Mesenchymal stem cell (in vitro differentiated cells and primary cell): ENCODE measurements at regions not wholly inside any gene's neighbourhood (a gene's known extent, or its start where the extent isn't known, plus 50 kb on each side); places are given as distances from the start of the nearest gene placed in this dataset.
A peak's percentile ranks its signal among the peaks of the same experiment; 100 is the strongest.

Experiments used
- DNase-seq: peaks from one replicate; pipeline ENCODE4 v3.0.0-alpha.2; 2013
- H2AFZ ChIP-seq: one replicate; pipeline ENCODE4 v1.6.1; 2013; ENCODE audit warnings: low read depth, mild to moderate bottlenecking, control low read depth, inconsistent platforms, low read length, moderate library complexity
- H2AK5ac ChIP-seq: 2 replicates; pipeline ENCODE4 v1.6.1; 2013; ENCODE audit warnings: low read length, moderate library complexity, mild to moderate bottlenecking, inconsistent platforms; ENCODE audit not compliant: severe bottlenecking
- H2BK120ac ChIP-seq: one replicate; pipeline ENCODE4 v1.6.1; 2013; ENCODE audit warnings: low read depth, mild to moderate bottlenecking, inconsistent platforms, low read length, moderate library complexity
- H2BK12ac ChIP-seq, 2 experiments: one replicate each; pipeline ENCODE4 v1.6.1; 2013; ENCODE audit warnings: inconsistent platforms in 2 of 2, low read length in 2 of 2, mild to moderate bottlenecking in 2 of 2, moderate library complexity in 2 of 2, control low read depth in 1 of 2
- H2BK15ac ChIP-seq: one replicate; pipeline ENCODE4 v1.6.1; 2013; ENCODE audit warnings: mild to moderate bottlenecking, low read depth, inconsistent platforms; ENCODE audit not compliant: poor library complexity, severe bottlenecking
- H2BK5ac ChIP-seq: 2 replicates; pipeline ENCODE4 v1.6.1; 2013; ENCODE audit warnings: low read depth, mild to moderate bottlenecking, low read length, control low read depth, inconsistent platforms; ENCODE audit not compliant: poor library complexity, severe bottlenecking
- H3K14ac ChIP-seq, 2 experiments: one replicate each; pipeline ENCODE4 v1.6.1; 2013; ENCODE audit warnings: inconsistent platforms in 2 of 2, low read length in 2 of 2, control low read depth in 1 of 2, mild to moderate bottlenecking in 1 of 2, moderate library complexity in 1 of 2
- H3K18ac ChIP-seq, 2 experiments: one replicate each; pipeline ENCODE4 v1.6.1; 2013; ENCODE audit warnings: inconsistent platforms in 2 of 2, low read length in 2 of 2, control low read depth in 1 of 2, low read depth in 1 of 2, mild to moderate bottlenecking in 1 of 2
- H3K23ac ChIP-seq, 2 experiments: one replicate each; pipeline ENCODE4 v1.6.1; 2013; ENCODE audit warnings: inconsistent platforms in 2 of 2, low read length in 2 of 2, mild to moderate bottlenecking in 2 of 2, moderate library complexity in 2 of 2, control low read depth in 1 of 2
- H3K27ac ChIP-seq: 2 replicates; pipeline ENCODE4 v1.5.1; 2013; ENCODE audit warnings: mild to moderate bottlenecking, moderate library complexity, low read length, control low read depth, inconsistent platforms; ENCODE audit not compliant: poor library complexity, severe bottlenecking
- H3K27me3 ChIP-seq, 2 experiments: 2 replicates each; pipeline versions ENCODE4 v1.6.1 to v1.7.0; 2013; ENCODE audit warnings: low read length in 2 of 2, mild to moderate bottlenecking in 2 of 2, moderate library complexity in 2 of 2, control low read depth in 1 of 2, inconsistent platforms in 1 of 2; ENCODE audit not compliant: control insufficient read depth in 1 of 2, insufficient read depth in 1 of 2
- H3K36me3 ChIP-seq, 2 experiments: 2 replicates each; pipeline versions ENCODE4 v1.6.1 to v1.7.0; 2013; ENCODE audit warnings: low read length in 2 of 2, control low read depth in 1 of 2, inconsistent platforms in 1 of 2, low read depth in 1 of 2, mild to moderate bottlenecking in 1 of 2; ENCODE audit not compliant: insufficient read depth in 2 of 2, control insufficient read depth in 1 of 2
- H3K4ac ChIP-seq, 2 experiments: one replicate each; pipeline ENCODE4 v1.6.1; 2013; ENCODE audit warnings: inconsistent platforms in 2 of 2, low read length in 2 of 2, mild to moderate bottlenecking in 2 of 2, moderate library complexity in 2 of 2, control low read depth in 1 of 2, low read depth in 1 of 2
- H3K4me1 ChIP-seq: 2 replicates; pipeline ENCODE4 v1.6.1; 2013; ENCODE audit warnings: low read depth, low read length, control low read depth; ENCODE audit not compliant: control insufficient read depth, insufficient read depth
- H3K4me2 ChIP-seq: 2 replicates; pipeline ENCODE4 v1.6.1; 2013; ENCODE audit warnings: low read length, mild to moderate bottlenecking, inconsistent platforms; ENCODE audit not compliant: poor library complexity, severe bottlenecking
- H3K4me3 ChIP-seq, 2 experiments: 2 replicates each; pipeline versions ENCODE4 v1.5.1 to v1.7.0; 2013; ENCODE audit warnings: low read length in 2 of 2, mild to moderate bottlenecking in 2 of 2, control low read depth in 1 of 2, low read depth in 1 of 2; ENCODE audit not compliant: insufficient read depth in 1 of 2
- H3K79me1 ChIP-seq: replicated peaks from 2 replicates; pipeline ENCODE4 v1.6.1; 2013; ENCODE audit warnings: mild to moderate bottlenecking, control low read depth, low read length, inconsistent platforms; ENCODE audit not compliant: poor library complexity, severe bottlenecking
- H3K9ac ChIP-seq: 2 replicates; pipeline ENCODE4 v1.7.0; 2013; ENCODE audit warnings: mild to moderate bottlenecking, low read length, moderate library complexity
- H3K9me3 ChIP-seq: 2 replicates; pipeline ENCODE4 v1.7.0; 2013; ENCODE audit warnings: mild to moderate bottlenecking, low read length; ENCODE audit not compliant: control insufficient read depth
- H4K8ac ChIP-seq: one replicate; pipeline ENCODE4 v1.6.1; 2013; ENCODE audit warnings: inconsistent platforms, mild to moderate bottlenecking, low read length, moderate library complexity
- H4K91ac ChIP-seq: one replicate; pipeline ENCODE4 v1.6.1; 2013; ENCODE audit warnings: mild to moderate bottlenecking, low read length, inconsistent platforms
- WGBS: methylation state at CpG from one replicate; pipeline ENCODE4 v1.1.7; 2013; ENCODE audit warnings: mixed read lengths; 5-methylcytosine and 5-hydroxymethylcytosine counted together

DNA sequence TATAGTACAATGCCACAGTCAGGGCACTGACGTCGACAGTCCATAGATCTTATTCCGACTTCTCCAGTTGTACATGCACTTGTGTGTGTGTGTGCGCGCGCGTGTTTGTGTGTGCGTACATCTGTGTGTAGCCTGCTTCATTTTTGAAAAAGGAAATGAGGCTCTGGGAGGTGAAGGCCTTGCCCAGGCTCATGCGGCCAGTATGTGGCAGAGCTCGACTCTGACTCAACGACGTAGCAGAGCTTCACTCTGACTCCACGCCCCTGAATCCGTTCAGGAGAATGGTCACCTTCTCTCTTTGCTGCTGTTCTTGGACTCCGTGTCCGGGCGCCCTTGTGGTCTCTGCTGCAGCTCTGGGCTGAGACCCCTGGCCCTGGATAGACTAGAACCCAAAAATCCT, 81.6 kb upstream of the CIBAR2 start:
- no peak overlapping the region for H2BK120ac ChIP-seq
- no peak overlapping the region for H2BK5ac ChIP-seq
- no peak overlapping the region for H3K4ac ChIP-seq
- peaks cover 36% of the 10 kb centered on the region for H3K79me1 ChIP-seq
- no peak overlapping the region for H2AFZ ChIP-seq
- peak overlapping the region; percentile 6 for H4K91ac ChIP-seq
- no peak for DNase-seq
- H3K4me2 ChIP-seq = no peak overlapping the region
- peaks cover 0 to 8% of the 10 kb centered on the region in 2 experiments for H3K36me3 ChIP-seq
- no peaks in the 10 kb centered on the region for H3K9me3 ChIP-seq
- H3K27me3 ChIP-seq = no peaks in the 10 kb centered on the region
- H2BK12ac ChIP-seq = peak overlapping the region in 1 of 2 experiments; percentile 22
- no peak overlapping the region for H3K18ac ChIP-seq
- no peak overlapping the region for H4K8ac ChIP-seq
- no peak overlapping the region for H2AK5ac ChIP-seq
- peak overlapping the region; percentile 54 for H2BK15ac ChIP-seq
- no peak overlapping the region for H3K14ac ChIP-seq
- no peak overlapping the region for H3K23ac ChIP-seq
- WGBS = 92% methylated on average over 17 of the region's 17 CpGs
- no peak overlapping the region for H3K9ac ChIP-seq
- H3K4me3 ChIP-seq = no peak overlapping the region
- H3K27ac ChIP-seq = no peak overlapping the region
- H3K4me1 ChIP-seq = peaks cover 16% of the 10 kb centered on the region

DNA sequence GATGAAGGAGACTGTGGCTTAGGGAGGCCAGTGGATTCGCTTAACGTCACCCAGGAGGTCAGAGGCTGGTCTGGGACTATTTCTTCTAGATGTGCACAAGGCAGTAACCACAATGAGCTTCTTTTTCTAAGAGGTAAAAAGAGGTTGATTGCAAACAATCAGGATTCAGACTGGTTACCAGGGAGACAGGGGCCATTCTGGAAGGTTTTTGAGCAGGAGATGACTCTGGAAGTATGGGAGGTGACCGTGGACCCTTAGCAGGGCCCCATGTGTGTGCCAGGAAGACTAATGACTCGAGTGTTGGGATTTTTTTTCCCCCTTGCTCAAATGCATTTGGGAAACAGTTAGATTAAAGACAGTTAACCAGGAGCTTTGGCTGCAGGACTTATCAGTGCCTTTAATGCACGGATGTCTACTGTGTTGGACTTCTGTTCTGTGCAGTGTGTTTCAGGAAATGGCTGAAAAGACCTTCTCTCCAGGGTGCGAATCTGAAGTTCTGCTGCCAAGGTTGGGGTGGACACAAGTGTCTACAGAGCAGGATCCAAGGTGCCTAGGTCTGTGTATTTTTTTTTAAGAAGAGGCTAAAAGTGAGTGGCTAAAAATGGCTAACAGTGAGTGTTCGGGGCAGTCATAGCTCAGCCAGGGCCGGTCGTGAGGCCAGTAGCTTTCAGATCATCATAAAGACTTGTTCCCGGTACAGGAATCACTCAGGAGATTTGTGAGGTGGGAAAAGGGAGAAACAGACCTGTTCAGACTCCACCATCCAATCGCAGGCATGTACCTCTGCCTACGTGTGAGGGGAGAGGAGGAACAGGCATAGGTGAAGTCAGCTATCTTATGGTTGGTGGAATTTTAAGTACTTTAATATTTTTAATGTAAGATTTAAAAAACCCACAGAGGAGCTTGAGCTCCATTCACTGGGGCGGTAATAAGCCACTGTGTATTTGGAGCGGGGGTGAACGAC, 82.3 kb upstream of the CIBAR2 start:
- Histone ChIP-seq H3K4me3 (no peak overlapping the region), H3K36me3 (peaks cover 0 to 8% of the 10 kb centered on the region in 2 experiments), H2BK5ac (no peak overlapping the region), H4K8ac (no peak overlapping the region), H4K91ac (no peak overlapping the region), H3K4me1 (peaks cover 18% of the 10 kb centered on the region), H3K27me3 (no peaks in the 10 kb centered on the region), H3K27ac (no peak overlapping the region), H2AK5ac (no peak overlapping the region), H2BK15ac (no peak overlapping the region), H3K23ac (no peak overlapping the region), H2AFZ (no peak overlapping the region), H2BK12ac (no peak overlapping the region), H3K18ac (peak overlapping the region in 1 of 2 experiments; percentile 37), H3K4me2 (no peak overlapping the region), H3K14ac (no peak overlapping the region), H3K79me1 (peaks cover 36% of the 10 kb centered on the region), H3K9ac (no peak overlapping the region), H3K4ac (no peak overlapping the region), H2BK120ac (no peak overlapping the region), H3K9me3 (no peaks in the 10 kb centered on the region)
- peak; percentile 58 for DNase-seq
- 88% methylated on average over 13 of the region's 15 CpGs for WGBS

DNA sequence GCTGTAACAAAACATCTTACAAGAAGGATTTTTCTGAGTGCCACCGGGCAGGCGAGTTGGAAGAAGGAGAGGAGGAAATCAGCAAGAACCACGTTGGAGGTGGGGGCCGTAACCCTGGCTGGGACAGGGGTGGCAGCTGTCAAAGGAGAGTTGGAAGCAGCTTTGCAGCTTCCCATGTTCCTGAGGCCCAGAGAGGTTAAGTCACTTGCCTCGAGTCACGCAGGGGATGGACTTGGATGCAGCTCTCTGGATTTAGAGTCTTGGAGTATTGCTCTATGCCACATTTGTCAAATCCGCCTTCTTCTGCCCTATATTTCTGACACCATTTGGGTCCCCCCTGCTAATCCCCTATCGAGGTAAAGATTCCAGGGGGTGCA, 83.0 kb upstream of the CIBAR2 start:
- Histone ChIP-seq H3K23ac (no peak overlapping the region), H2BK5ac (no peak overlapping the region), H3K79me1 (peaks cover 38% of the 10 kb centered on the region), H3K27ac (no peak overlapping the region), H3K4me2 (no peak overlapping the region), H3K36me3 (peaks cover 0 to 11% of the 10 kb centered on the region in 2 experiments), H3K4ac (no peak overlapping the region), H3K14ac (no peak overlapping the region), H3K18ac (no peak overlapping the region), H3K4me3 (no peak overlapping the region), H2BK15ac (no peak overlapping the region), H4K91ac (no peak overlapping the region), H3K4me1 (peaks cover 20% of the 10 kb centered on the region), H4K8ac (peak overlapping the region; percentile 1), H2BK120ac (no peak overlapping the region), H3K27me3 (no peaks in the 10 kb centered on the region), H2BK12ac (no peak overlapping the region), H3K9ac (peak overlapping the region; percentile 22), H2AFZ (no peak overlapping the region), H3K9me3 (no peaks in the 10 kb centered on the region), H2AK5ac (no peak overlapping the region)
- WGBS = 85% methylated on average over 8 of the region's 8 CpGs
- no peak for DNase-seq

DNA sequence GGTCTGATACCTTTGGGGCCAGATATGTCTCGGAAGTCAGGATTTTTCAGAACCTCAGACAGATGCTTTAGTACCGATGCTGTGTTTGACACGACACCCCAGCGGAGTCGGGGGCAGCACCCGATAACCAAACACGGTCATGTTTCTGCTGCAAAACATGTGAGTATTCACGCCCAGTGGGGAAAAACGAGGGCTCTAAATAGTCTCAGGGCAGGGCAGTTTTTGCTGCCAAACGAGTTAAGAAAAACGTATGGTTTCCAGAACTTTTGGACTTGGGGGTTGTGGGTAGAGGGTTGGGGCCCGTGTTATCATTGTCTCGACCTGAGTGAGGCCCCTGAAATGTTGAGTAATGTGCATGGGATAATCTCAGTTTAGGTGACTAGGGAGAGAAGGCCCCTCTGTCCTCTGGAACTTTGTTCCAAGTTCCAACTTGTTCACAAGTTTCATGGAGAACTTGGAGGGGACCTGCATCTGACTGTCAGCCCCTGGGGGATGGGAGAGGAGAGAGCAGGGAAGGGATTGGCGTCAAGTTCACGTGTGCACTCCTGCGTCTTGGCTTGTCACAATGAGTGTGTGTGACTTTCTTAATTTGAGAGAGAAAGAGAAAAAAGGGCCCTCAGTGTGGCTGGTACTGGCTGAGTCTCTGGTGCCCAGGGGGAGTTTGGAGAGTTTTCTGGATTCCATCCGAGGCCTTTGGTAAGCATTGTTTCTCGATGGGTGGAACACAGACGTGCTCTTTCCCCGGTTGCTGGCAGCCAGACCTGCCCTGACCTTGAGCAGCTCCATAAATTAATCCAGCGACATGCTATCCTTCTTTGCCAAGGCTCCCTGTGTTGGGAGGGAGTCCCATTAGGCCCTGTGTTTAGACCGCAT, 83.9 kb upstream of the CIBAR2 start:
- Histone ChIP-seq H3K18ac (peak overlapping the region in 1 of 2 experiments; percentile 59), H3K36me3 (peaks cover 0 to 11% of the 10 kb centered on the region in 2 experiments), H3K4me1 (peaks cover 28% of the 10 kb centered on the region)

More for the DNA sequence above, 83.9 kb upstream of the CIBAR2 start:
- Histone ChIP-seq H2BK15ac (no peak overlapping the region), H2BK120ac (no peak overlapping the region), H3K4me2 (no peak overlapping the region), H3K27ac (no peak overlapping the region), H2BK5ac (no peak overlapping the region), H4K91ac (peak overlapping the region; percentile 11), H3K79me1 (peaks cover 40% of the 10 kb centered on the region), H2BK12ac (peak overlapping the region in 1 of 2 experiments; percentile 25), H3K14ac (no peak overlapping the region), H3K27me3 (no peaks in the 10 kb centered on the region), H4K8ac (no peak overlapping the region), H2AFZ (no peak overlapping the region), H3K4ac (peak overlapping the region in 1 of 2 experiments; percentile 30), H3K9me3 (no peaks in the 10 kb centered on the region), H3K23ac (peak overlapping the region in 1 of 2 experiments; percentile 15), H2AK5ac (peak overlapping the region; percentile 55), H3K9ac (peak overlapping the region; percentile 62), H3K4me3 (peak overlapping the region in 1 of 2 experiments; percentile 42)
- 71% methylated on average over 22 of the region's 22 CpGs for WGBS
- DNase-seq = no peak
